ENCODE measurements at regions not wholly inside any gene's neighbourhood (a gene's known extent, or its start where the extent isn't known, plus 50 kb on each side); places are given as distances from the start of the nearest gene placed in this dataset.

DNA sequence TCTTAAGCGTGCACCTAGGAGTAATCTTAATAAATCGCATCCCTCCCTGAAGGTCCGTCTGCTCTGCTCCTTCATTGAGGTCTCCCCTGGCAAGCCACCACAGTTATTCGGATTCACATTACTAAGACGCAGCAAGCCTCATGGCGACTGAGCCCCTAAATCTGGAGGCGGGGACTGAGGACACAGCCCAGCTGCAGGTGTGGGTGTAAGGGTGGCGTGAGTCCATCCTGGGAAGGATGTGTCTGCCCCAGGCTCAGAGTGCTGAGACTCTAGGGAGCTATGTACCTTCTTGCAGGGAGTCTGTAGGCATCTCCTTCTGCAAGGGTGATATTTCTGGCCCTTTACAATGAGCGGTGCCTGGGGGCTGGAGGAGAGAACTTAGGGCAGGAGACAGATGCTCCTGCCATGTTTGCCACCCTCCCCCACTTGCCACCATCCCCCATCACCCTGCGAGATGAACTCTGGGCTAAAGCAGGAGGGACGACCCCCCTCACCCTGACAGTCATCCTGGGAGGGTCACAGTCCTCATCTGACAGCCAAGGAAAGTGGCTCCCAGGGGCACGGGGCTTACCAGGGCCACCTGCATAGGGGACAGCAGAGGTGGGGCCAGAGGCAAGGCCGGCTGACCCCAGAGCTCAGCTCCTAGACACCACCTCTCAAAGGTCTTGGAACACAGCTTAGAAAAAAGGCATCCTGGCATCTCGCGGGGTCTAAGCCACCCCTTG lies 76.4 kb upstream of the FCN1 start:
- TF ChIP-seq CTCF (IDR thresholded peaks at IDR 0.05) (no peak), EP300 (IDR thresholded peaks at IDR 0.05) (no peak), POLR2A (IDR thresholded peaks at IDR 0.05) (no peak), POLR2AphosphoS5 (IDR thresholded peaks at IDR 0.05) (no peak)
